ENCODE measurements at regions not wholly inside any gene's neighbourhood (a gene's known extent, or its start where the extent isn't known, plus 50 kb on each side); places are given as distances from the start of the nearest gene placed in this dataset.

DNA sequence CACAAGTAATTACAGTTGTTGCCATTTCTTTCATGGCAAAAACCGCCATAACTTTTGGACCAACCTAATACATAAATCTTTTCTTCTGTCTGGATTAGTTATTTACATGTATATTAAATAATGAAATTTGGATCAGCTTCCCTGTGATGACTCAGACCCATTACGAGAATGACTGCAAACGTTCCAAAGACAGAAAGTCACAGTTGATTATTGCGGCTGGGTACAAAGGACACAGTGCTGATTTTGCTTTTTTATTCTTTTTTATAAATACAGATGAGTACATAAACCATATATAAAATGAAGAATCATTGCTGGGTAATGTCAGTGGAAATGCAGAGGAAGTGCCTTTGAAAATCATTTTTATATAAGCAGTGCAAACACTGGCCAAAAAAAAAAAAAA lies 126.2 kb downstream of the TWIST2 start:
- TF ChIP-seq, protein P1, sequence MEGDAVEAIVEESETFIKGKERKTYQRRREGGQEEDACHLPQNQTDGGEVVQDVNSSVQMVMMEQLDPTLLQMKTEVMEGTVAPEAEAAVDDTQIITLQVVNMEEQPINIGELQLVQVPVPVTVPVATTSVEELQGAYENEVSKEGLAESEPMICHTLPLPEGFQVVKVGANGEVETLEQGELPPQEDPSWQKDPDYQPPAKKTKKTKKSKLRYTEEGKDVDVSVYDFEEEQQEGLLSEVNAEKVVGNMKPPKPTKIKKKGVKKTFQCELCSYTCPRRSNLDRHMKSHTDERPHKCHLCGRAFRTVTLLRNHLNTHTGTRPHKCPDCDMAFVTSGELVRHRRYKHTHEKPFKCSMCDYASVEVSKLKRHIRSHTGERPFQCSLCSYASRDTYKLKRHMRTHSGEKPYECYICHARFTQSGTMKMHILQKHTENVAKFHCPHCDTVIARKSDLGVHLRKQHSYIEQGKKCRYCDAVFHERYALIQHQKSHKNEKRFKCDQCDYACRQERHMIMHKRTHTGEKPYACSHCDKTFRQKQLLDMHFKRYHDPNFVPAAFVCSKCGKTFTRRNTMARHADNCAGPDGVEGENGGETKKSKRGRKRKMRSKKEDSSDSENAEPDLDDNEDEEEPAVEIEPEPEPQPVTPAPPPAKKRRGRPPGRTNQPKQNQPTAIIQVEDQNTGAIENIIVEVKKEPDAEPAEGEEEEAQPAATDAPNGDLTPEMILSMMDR (IDR thresholded peaks at IDR 0.05), result no peak
- no peak for TF ChIP-seq POLR2A (IDR thresholded peaks at IDR 0.05)

Measured in uterus (tissue), 2 donors.